ENCODE measurements at regions not wholly inside any gene's neighbourhood (a gene's known extent, or its start where the extent isn't known, plus 50 kb on each side); places are given as distances from the start of the nearest gene placed in this dataset.
A peak's percentile ranks its signal among the peaks of the same experiment; 100 is the strongest.

GRCh38 chr20:8935878-8936277 lies 133.0 kb upstream of the PLCB4 start:
- H3K9me3 ChIP-seq (ENCODE audit: severe bottlenecking) = no peaks in the 10 kb centered on the region
- no peaks in the 10 kb centered on the region for H3K36me3 ChIP-seq
- H3K4me3 ChIP-seq (ENCODE audit: low read depth, low read length) = no peak overlapping the region
- DNase-seq = no peak
- H3K27me3 ChIP-seq (ENCODE audit: insufficient read depth, low read depth, severe bottlenecking) = no peaks in the 10 kb centered on the region
- no peak for TF ChIP-seq CTCF (IDR thresholded peaks at IDR 0.05; ENCODE audit: low read depth, low read length)
- H3K27ac ChIP-seq = no peak overlapping the region

- no peaks in the 10 kb centered on the region for H3K9me3 ChIP-seq (ENCODE audit: severe bottlenecking)
- H3K27me3 ChIP-seq (ENCODE audit: insufficient read depth, low read depth, severe bottlenecking) = no peaks in the 10 kb centered on the region
Measured at GRCh38 chr20:8938532-8938931, 130.4 kb upstream of the PLCB4 start.

GRCh38 chr20:8940326-8940725 lies 128.6 kb upstream of the PLCB4 start:
- Histone ChIP-seq H3K36me3 (no peaks in the 10 kb centered on the region), H3K9me3 (ENCODE audit: severe bottlenecking) (no peaks in the 10 kb centered on the region), H3K4me3 (ENCODE audit: low read depth, low read length) (no peak overlapping the region), H3K27me3 (ENCODE audit: insufficient read depth, low read depth, severe bottlenecking) (no peaks in the 10 kb centered on the region), H3K27ac (no peak overlapping the region)
- no peak for DNase-seq
- TF ChIP-seq CTCF (IDR thresholded peaks at IDR 0.05; ENCODE audit: low read depth, low read length) = no peak

More at GRCh38 chr20:8938532-8938931, 130.4 kb upstream of the PLCB4 start:
- Histone ChIP-seq H3K4me3 (ENCODE audit: low read depth, low read length) (no peak overlapping the region), H3K27ac (no peak overlapping the region), H3K36me3 (no peaks in the 10 kb centered on the region)
- DNase-seq = no peak
- no peak for TF ChIP-seq CTCF (IDR thresholded peaks at IDR 0.05; ENCODE audit: low read depth, low read length)

GRCh38 chr20:8943631-8944030 lies 125.3 kb upstream of the PLCB4 start:
- H3K36me3 ChIP-seq = no peaks in the 10 kb centered on the region
- H3K9me3 ChIP-seq (ENCODE audit: severe bottlenecking) = no peaks in the 10 kb centered on the region
- H3K4me3 ChIP-seq (ENCODE audit: low read depth, low read length) = no peak overlapping the region
- H3K27ac ChIP-seq = no peak overlapping the region
- TF ChIP-seq CTCF (IDR thresholded peaks at IDR 0.05; ENCODE audit: low read depth, low read length) = no peak
- no peak for DNase-seq
- no peaks in the 10 kb centered on the region for H3K27me3 ChIP-seq (ENCODE audit: insufficient read depth, low read depth, severe bottlenecking)

- H3K36me3 ChIP-seq = no peaks in the 10 kb centered on the region
- DNase-seq = peak; percentile 25
- no peaks in the 10 kb centered on the region for H3K9me3 ChIP-seq (ENCODE audit: severe bottlenecking)
- H3K27me3 ChIP-seq (ENCODE audit: insufficient read depth, low read depth, severe bottlenecking) = no peaks in the 10 kb centered on the region
- H3K4me3 ChIP-seq (ENCODE audit: low read depth, low read length) = no peak overlapping the region
- no peak overlapping the region for H3K27ac ChIP-seq
- no peak for TF ChIP-seq CTCF (IDR thresholded peaks at IDR 0.05; ENCODE audit: low read depth, low read length)
Measured at GRCh38 chr20:8946036-8946940, 122.6 kb upstream of the PLCB4 start.
